ENCODE measurements at regions not wholly inside any gene's neighbourhood (a gene's known extent, or its start where the extent isn't known, plus 50 kb on each side); places are given as distances from the start of the nearest gene placed in this dataset.

DNA sequence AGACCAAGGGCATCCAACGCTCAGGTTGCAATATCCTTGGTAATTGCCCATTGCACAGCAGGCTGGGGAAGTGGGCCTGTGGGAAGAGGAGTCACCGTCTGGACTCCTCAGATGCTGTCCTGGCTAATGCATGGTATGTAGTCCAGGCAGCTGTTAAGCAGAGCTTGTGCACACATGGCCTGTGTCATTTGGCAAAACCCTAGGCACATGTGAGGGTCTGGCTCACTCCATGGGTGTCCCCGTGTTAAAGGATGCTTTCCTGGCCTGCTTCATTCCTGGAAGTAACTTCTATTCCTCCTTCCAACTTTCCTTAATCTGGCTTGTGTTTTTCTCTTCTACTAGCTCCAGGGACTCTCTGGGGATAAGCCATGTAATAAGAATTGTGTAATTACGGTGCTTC is 378.0 kb upstream of the CA10 start:
- TF ChIP-seq POLR2A (IDR thresholded peaks at IDR 0.05) (no peak), CTCF (IDR thresholded peaks at IDR 0.05) (no peak), EP300 (IDR thresholded peaks at IDR 0.05) (peak in 1 of 2 donors; percentile 58)

All from tibial nerve (tissue), 4 donors.